ENCODE measurements at regions not wholly inside any gene's neighbourhood (a gene's known extent, or its start where the extent isn't known, plus 50 kb on each side); places are given as distances from the start of the nearest gene placed in this dataset.

DNA sequence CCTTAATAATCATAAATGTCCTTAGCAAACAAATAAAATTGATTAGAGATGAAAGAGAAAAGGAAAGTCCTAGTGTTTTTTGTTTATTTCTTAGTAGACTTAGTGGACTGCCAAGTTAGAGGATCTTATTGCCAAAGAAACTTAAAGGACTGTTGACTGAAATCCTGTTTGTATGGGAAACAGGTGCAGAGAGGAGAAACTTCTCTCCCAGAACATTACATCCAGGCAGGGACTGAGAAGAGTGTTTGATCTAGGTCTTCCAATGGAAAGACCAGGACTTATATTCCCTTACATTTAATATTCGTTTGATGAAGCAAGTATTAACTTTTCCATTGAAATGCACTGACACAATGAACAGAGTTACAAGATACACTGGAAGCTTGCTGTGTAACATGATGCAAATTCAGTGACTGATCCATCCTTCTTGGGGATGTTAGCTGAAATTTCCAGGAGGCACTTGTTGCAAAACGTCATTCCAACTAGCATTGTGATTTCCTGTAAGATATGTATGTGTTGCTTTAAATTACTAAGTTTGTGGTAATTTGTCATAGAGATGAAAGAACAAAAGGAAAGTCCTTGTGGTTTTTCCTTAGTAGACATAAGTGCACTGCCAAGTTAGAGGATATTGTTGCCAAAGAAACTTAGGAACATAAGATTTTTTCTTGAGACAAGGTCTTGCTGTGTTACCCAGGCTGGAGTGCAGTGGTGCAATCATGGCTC, 505.6 kb downstream of the STIM2 start:
- intact Hi-C loops (cut with DNase I), result no loop called here
- ATAC-seq (no peak), DNase-seq (no peak)
- H3K27me3 ChIP-seq (ENCODE audit: control insufficient read depth, insufficient read depth), result no peaks in the 10 kb centered on the region
- no peaks in the 10 kb centered on the region for H3K4me1 ChIP-seq (ENCODE audit: control insufficient read depth, insufficient read depth, low read length)
- no peak overlapping the region for H3K4me3 ChIP-seq (ENCODE audit: low read length)
- H3K9me3 ChIP-seq (ENCODE audit: control insufficient read depth, low read length), result no peaks in the 10 kb centered on the region
- 40% methylated on average over 2 of the region's 2 CpGs for WGBS
- no peak overlapping the region for H3K27ac ChIP-seq (ENCODE audit: low read length)

DNA sequence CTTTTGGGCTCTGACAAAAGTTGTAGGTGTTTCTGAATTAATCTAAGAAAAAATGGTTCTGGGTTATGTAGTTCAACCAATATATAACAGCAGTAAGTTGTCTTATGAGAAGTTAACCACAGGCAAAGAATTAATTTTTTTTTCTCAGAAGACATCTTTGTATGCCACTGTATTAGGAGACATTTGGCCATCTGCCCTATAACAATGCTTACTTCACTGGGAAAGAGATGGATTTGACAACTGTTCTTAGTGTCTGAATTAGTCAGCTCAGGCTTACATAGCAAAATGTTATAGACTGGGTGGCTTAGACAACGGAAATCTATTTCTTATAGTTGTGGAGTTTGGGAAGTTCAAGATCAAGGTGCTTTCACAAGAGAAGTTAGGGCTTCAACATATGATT, 508.1 kb downstream of the STIM2 start:
- Histone ChIP-seq H3K27ac (ENCODE audit: low read length) (no peak overlapping the region), H3K4me3 (ENCODE audit: low read length) (no peak overlapping the region), H3K27me3 (ENCODE audit: control insufficient read depth, insufficient read depth) (no peaks in the 10 kb centered on the region), H3K4me1 (ENCODE audit: control insufficient read depth, insufficient read depth, low read length) (no peaks in the 10 kb centered on the region), H3K9me3 (ENCODE audit: control insufficient read depth, low read length) (no peaks in the 10 kb centered on the region)
- 79% methylated on average over 1 of the region's 1 CpG for WGBS
- ATAC-seq (no peak), DNase-seq (no peak)
- intact Hi-C loops (cut with DNase I), result no loop called here

DNA sequence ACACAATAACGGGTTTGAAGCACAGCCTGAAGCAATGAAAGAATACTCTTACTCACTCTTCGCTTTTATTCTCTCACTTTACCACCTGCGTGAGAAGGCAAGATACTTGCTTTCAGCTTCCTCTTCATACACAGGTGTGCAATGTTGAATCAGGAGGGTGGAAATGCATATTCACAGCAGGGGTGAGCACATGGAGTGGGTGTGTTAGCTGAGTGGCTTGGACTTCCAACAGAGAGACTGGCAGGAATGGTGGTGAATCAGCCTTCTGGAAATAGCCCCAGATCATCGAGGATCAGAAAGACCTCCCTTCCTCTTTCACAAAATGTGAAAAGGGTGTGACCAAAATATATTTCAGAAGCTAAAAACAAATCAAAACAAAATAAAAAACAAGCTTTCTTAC, 521.2 kb downstream of the STIM2 start:
- Histone ChIP-seq H3K9me3 (ENCODE audit: control insufficient read depth, low read length) (no peaks in the 10 kb centered on the region), H3K4me3 (ENCODE audit: low read length) (no peak overlapping the region), H3K4me1 (ENCODE audit: control insufficient read depth, insufficient read depth, low read length) (no peaks in the 10 kb centered on the region), H3K27ac (ENCODE audit: low read length) (no peak overlapping the region), H3K27me3 (ENCODE audit: control insufficient read depth, insufficient read depth) (no peaks in the 10 kb centered on the region)
- DNase-seq, result no peak
- intact Hi-C loops (cut with DNase I), result no loop called here
- ATAC-seq, result no peak
- WGBS, result 84% methylated on average over 4 of the region's 4 CpGs

DNA sequence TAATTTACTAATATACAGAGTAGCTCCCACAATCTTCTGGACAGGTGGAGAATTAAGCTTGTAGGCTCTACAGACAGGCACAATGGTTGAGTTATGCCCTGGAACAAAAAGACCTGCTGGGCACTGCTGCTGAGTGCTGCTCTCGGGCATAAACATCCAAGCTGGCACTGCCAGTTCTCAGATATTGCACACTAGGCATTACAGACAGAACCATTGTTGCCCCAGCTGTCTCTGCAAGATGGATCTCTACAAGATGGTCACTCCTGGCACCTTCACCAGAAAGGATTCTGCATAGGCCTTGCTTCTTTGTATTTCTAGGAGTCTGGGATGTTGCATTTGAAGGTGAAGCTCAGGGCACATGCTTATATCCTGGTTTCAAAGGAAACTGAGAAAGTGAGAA, 527.1 kb downstream of the STIM2 start:
- WGBS, result 51% methylated on average over 1 of the region's 1 CpG
- Histone ChIP-seq H3K27ac (ENCODE audit: low read length) (no peak overlapping the region), H3K9me3 (ENCODE audit: control insufficient read depth, low read length) (no peaks in the 10 kb centered on the region), H3K4me1 (ENCODE audit: control insufficient read depth, insufficient read depth, low read length) (no peaks in the 10 kb centered on the region), H3K4me3 (ENCODE audit: low read length) (no peak overlapping the region), H3K27me3 (ENCODE audit: control insufficient read depth, insufficient read depth) (no peaks in the 10 kb centered on the region)
- DNase-seq (no peak), ATAC-seq (no peak)
- intact Hi-C loops (cut with DNase I), result no loop called here

DNA sequence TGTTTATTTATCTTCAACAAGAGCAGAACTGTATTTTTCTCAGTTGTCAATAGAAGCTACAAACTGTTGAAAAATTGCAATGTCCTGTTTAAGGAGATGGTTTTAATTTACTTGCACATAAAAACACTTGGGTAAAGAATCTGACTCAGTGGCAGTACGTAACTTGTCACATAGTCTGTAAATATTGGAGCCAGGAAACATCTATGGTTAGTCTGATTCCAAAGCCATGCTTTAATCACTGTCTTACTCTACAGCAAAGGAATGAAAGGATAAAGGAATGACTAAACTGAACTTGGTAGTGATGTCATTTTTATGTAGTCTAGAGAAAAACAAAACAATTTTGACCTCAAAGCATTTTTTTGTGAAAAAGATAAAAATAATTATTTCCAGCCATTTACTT, 537.2 kb downstream of the STIM2 start:
- no peaks in the 10 kb centered on the region for H3K27me3 ChIP-seq (ENCODE audit: control insufficient read depth, insufficient read depth)
- H3K4me3 ChIP-seq (ENCODE audit: low read length), result no peak overlapping the region
- no peak overlapping the region for H3K27ac ChIP-seq (ENCODE audit: low read length)
- DNase-seq (no peak), ATAC-seq (no peak)
- WGBS, result 49% methylated on average over 1 of the region's 1 CpG
- no peaks in the 10 kb centered on the region for H3K4me1 ChIP-seq (ENCODE audit: control insufficient read depth, insufficient read depth, low read length)
- no peaks in the 10 kb centered on the region for H3K9me3 ChIP-seq (ENCODE audit: control insufficient read depth, low read length)
- intact Hi-C loops (cut with DNase I), result no loop called here

DNA sequence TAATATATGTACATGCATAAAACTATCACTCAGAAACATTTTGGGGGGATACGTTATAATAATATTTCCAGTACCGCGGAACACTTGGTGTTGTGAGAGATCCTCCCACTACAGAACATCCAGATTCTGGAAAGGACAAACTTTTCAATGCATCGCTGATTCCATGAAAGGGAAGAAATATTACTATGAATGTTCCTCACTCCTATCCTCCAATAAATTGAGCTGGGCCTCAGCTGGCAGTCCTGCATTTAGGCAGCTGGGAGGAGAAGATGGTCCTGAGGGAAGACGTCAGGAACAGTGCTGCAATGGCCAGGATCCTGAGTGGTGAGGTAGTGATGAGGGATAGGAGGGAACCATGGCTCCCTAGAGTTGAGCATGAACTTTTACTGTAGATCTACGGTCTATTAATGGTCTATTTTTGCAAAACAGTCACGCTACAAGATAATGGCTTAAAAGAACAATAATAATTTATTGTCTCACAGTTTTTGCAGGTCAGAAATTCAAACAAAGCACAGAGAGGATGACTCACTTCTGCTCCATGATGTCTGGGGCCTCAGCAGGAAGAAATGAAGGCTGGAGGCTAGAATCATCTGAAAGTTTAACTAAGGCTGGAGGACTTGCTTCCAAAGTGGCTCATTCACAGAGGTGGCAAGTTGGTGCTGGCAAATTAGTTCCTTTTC, 538.1 kb downstream of the STIM2 start:
- intact Hi-C loops (cut with DNase I), result no loop called here
- H3K9me3 ChIP-seq (ENCODE audit: control insufficient read depth, low read length), result no peaks in the 10 kb centered on the region
- DNase-seq (no peak), ATAC-seq (no peak)
- H3K4me3 ChIP-seq (ENCODE audit: low read length), result no peak overlapping the region
- WGBS, result 81% methylated on average over 7 of the region's 7 CpGs
- no peaks in the 10 kb centered on the region for H3K27me3 ChIP-seq (ENCODE audit: control insufficient read depth, insufficient read depth)
- H3K4me1 ChIP-seq (ENCODE audit: control insufficient read depth, insufficient read depth, low read length), result no peaks in the 10 kb centered on the region
- no peak overlapping the region for H3K27ac ChIP-seq (ENCODE audit: low read length)

GRCh38 chr4:27407616-27408015, 547.0 kb downstream of the STIM2 start:
- no peak overlapping the region for H3K27ac ChIP-seq (ENCODE audit: low read length)
- H3K27me3 ChIP-seq (ENCODE audit: control insufficient read depth, insufficient read depth), result no peaks in the 10 kb centered on the region
- no peaks in the 10 kb centered on the region for H3K4me1 ChIP-seq (ENCODE audit: control insufficient read depth, insufficient read depth, low read length)
- no peak overlapping the region for H3K4me3 ChIP-seq (ENCODE audit: low read length)
- intact Hi-C loops (cut with DNase I), result no loop called here
- WGBS, result 93% methylated on average over 1 of the region's 1 CpG
- H3K9me3 ChIP-seq (ENCODE audit: control insufficient read depth, low read length), result no peaks in the 10 kb centered on the region
- ATAC-seq (no peak), DNase-seq (no peak)

GRCh38 chr4:27412613-27413012, 552.0 kb downstream of the STIM2 start:
- 93% methylated on average over 1 of the region's 1 CpG for WGBS
- H3K9me3 ChIP-seq (ENCODE audit: control insufficient read depth, low read length), result no peaks in the 10 kb centered on the region
- no peak for ATAC-seq

DNA sequence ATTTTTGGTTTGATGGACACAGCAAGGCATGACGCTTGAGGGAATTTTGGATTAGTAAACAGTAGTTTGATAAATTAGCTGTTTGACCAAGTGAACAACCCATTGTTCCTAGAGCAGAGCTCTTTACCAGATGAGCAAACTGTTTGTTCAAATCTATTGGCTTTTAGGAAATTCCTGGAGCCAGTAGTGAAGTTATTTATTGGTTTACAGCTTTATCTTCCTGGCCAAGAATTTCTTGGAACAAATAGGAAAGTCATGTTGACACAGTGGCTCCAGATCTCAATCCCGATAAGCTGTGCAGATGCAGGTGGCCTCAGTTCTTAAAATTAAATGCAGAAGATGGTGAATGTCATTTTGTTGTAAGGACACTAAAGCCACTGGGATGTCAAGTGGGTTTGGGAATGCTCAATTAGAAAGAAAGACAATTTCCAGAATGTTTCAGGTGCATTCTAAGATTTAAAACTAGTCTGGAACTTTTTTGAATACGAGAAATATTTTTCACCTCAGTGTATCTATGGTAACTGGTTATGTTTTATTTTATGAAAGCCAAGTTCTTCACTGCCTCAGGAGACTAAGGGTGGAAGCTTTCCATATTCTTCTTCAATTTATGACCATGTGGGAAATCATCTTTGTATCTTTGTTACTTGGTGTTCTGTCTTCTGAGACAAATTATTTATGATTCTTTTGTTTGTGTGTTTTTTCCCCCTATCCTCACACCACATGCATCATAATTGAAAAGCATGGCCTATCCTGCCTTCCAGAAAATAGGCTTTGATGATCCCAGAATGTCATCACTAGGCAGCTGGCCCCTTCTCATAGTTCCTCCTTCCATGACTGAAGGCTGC, 554.5 kb downstream of the STIM2 start:
- H3K9me3 ChIP-seq (ENCODE audit: control insufficient read depth, low read length), result no peaks in the 10 kb centered on the region
- ATAC-seq, result no peak
- no peak overlapping the region for H3K27ac ChIP-seq (ENCODE audit: low read length)
- DNase-seq, result no peak
- 62% methylated on average over 3 of the region's 3 CpGs for WGBS
- no peak overlapping the region for H3K4me3 ChIP-seq (ENCODE audit: low read length)
- H3K27me3 ChIP-seq (ENCODE audit: control insufficient read depth, insufficient read depth), result no peaks in the 10 kb centered on the region
- intact Hi-C loops (cut with DNase I), result no loop called here
- no peaks in the 10 kb centered on the region for H3K4me1 ChIP-seq (ENCODE audit: control insufficient read depth, insufficient read depth, low read length)

More at GRCh38 chr4:27412613-27413012, 552.0 kb downstream of the STIM2 start:
- Histone ChIP-seq H3K4me1 (ENCODE audit: control insufficient read depth, insufficient read depth, low read length) (no peaks in the 10 kb centered on the region), H3K4me3 (ENCODE audit: low read length) (no peak overlapping the region), H3K27me3 (ENCODE audit: control insufficient read depth, insufficient read depth) (no peaks in the 10 kb centered on the region), H3K27ac (ENCODE audit: low read length) (no peak overlapping the region)
- intact Hi-C loops (cut with DNase I), result no loop called here
- no peak for DNase-seq

DNA sequence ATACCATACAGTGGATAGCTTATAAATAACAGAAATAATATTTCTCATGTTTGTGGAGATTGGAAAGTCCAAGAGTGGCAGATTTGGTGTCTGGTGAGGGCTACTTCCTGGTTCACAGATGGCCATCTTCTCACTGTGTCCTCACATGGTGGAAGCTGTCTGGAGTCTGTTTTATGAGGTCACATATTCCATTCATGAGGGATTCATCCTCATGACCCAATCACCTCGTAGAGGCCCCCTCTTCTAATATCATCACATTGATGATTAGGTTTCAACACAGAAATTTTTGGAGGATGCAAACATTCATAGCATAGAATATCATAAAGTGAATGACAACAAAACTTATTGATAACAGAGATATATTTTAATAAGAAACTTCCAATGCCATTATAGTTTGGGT, 568.0 kb downstream of the STIM2 start:
- H3K4me1 ChIP-seq (ENCODE audit: control insufficient read depth, insufficient read depth, low read length), result no peaks in the 10 kb centered on the region
- intact Hi-C loops (cut with DNase I), result no loop called here
- no peaks in the 10 kb centered on the region for H3K9me3 ChIP-seq (ENCODE audit: control insufficient read depth, low read length)
- H3K27me3 ChIP-seq (ENCODE audit: control insufficient read depth, insufficient read depth), result no peaks in the 10 kb centered on the region
- H3K4me3 ChIP-seq (ENCODE audit: low read length), result no peak overlapping the region
- 58% methylated on average over 1 of the region's 1 CpG for WGBS
- no peak for ATAC-seq
- no peak for DNase-seq
- H3K27ac ChIP-seq (ENCODE audit: low read length), result no peak overlapping the region

- Histone ChIP-seq H3K9me3 (ENCODE audit: control insufficient read depth, low read length) (no peaks in the 10 kb centered on the region), H3K27ac (ENCODE audit: low read length) (no peak overlapping the region), H3K4me1 (ENCODE audit: control insufficient read depth, insufficient read depth, low read length) (no peaks in the 10 kb centered on the region), H3K4me3 (ENCODE audit: low read length) (no peak overlapping the region), H3K27me3 (ENCODE audit: control insufficient read depth, insufficient read depth) (no peaks in the 10 kb centered on the region)
- DNase-seq (no peak), ATAC-seq (peak in 1 of 2 donors; percentile 67)
- 44% methylated on average over 5 of the region's 5 CpGs for WGBS
- intact Hi-C loops (cut with DNase I), result no loop called here
Measured at GRCh38 chr4:27429364-27429871, 568.8 kb downstream of the STIM2 start.
